ENCODE measurements at regions not wholly inside any gene's neighbourhood (a gene's known extent, or its start where the extent isn't known, plus 50 kb on each side); places are given as distances from the start of the nearest gene placed in this dataset.
A peak's percentile ranks its signal among the peaks of the same experiment; 100 is the strongest.
"Not testable (repeated sequence)": the region's sequence is repeated elsewhere in the genome, so short reads cannot be mapped to it uniquely, and the experiment has no call there.

- no peak for DNase-seq
Measured at GRCh38 chr20:33908336-33908735, 85.4 kb upstream of the RALY start.

GRCh38 chr20:33908868-33909267 is 84.8 kb upstream of the RALY start:
- DNase-seq, result no peak

- peak; percentile 65 to 72 for DNase-seq
Measured at GRCh38 chr20:33909331-33909921, 84.3 kb upstream of the RALY start.

- DNase-seq, result peak; percentile 56 to 65
Measured at GRCh38 chr20:33910056-33910455, 83.7 kb upstream of the RALY start.

GRCh38 chr20:33910529-33911327 is 83.0 kb upstream of the RALY start:
- DNase-seq, result no peak

GRCh38 chr20:33914919-33915318 is 78.8 kb upstream of the RALY start:
- no peak for DNase-seq

GRCh38 chr20:33915726-33916331 is 77.9 kb upstream of the RALY start:
- DNase-seq, result no peak

GRCh38 chr20:33916768-33917167 is 76.9 kb upstream of the RALY start:
- DNase-seq, result no peak

- no peak for DNase-seq
Measured at GRCh38 chr20:33917831-33918525, 75.7 kb upstream of the RALY start.

- no peak for DNase-seq
Measured at GRCh38 chr20:33918662-33919061, 75.0 kb upstream of the RALY start.

GRCh38 chr20:33919653-33920052 is 74.1 kb upstream of the RALY start:
- no peak for DNase-seq

GRCh38 chr20:33922224-33922623 is 71.5 kb upstream of the RALY start:
- DNase-seq, result no peak

GRCh38 chr20:33923740-33924139 is 70.0 kb upstream of the RALY start:
- no peak for DNase-seq

- DNase-seq, result no peak
Measured at GRCh38 chr20:33925867-33926266, 67.8 kb upstream of the RALY start.

GRCh38 chr20:33926425-33926824 is 67.3 kb upstream of the RALY start:
- no peak for DNase-seq

- DNase-seq, result no peak
Measured at GRCh38 chr20:33927724-33928123, 66.0 kb upstream of the RALY start.

GRCh38 chr20:33929917-33930316 is 63.8 kb upstream of the RALY start:
- no peak for DNase-seq

GRCh38 chr20:33933469-33933909 is 60.2 kb upstream of the RALY start:
- DNase-seq, result peak; percentile 20 to 50

GRCh38 chr20:33936656-33937055 is 57.1 kb upstream of the RALY start:
- DNase-seq, result no peak

- DNase-seq, result not testable (repeated sequence)
Measured at GRCh38 chr20:33939031-33939430, 54.7 kb upstream of the RALY start.

- no peak for DNase-seq
Measured at GRCh38 chr20:33940666-33941065, 53.0 kb upstream of the RALY start.
